ENCODE measurements at regions not wholly inside any gene's neighbourhood (a gene's known extent, or its start where the extent isn't known, plus 50 kb on each side); places are given as distances from the start of the nearest gene placed in this dataset.
A peak's percentile ranks its signal among the peaks of the same experiment; 100 is the strongest.
"Not testable (repeated sequence)": the region's sequence is repeated elsewhere in the genome, so short reads cannot be mapped to it uniquely, and the experiment has no call there.

GRCh38 chr17:45619984-45620405 is 129.5 kb upstream of the PLEKHM1 start:
- not testable (repeated sequence) for H3K4me1 ChIP-seq (ENCODE audit: control insufficient read depth, insufficient read depth, low read length); H3K9ac ChIP-seq (ENCODE audit: extremely low read depth, low read length, poor library complexity, severe bottlenecking); H3K36me3 Mint-ChIP-seq (ENCODE audit: low read depth); H3K27me3 ChIP-seq (ENCODE audit: control insufficient read depth, insufficient read depth, low read length, poor library complexity, severe bottlenecking); H3K36me3 ChIP-seq (ENCODE audit: control insufficient read depth, insufficient read depth, low read length); H3K27me3 Mint-ChIP-seq (ENCODE audit: insufficient read depth); H3K27ac ChIP-seq (ENCODE audit: low read depth, low read length); H3K9me3 ChIP-seq (ENCODE audit: control insufficient read depth, low read length); H3K4me1 Mint-ChIP-seq; H3K9me3 Mint-ChIP-seq; H3K27ac Mint-ChIP-seq
- peak overlapping the region; percentile 58 for H3K4me3 ChIP-seq (ENCODE audit: low read length)
- H3K4me3 Mint-ChIP-seq = peak overlapping the region; percentile 49
- DNase-seq = peak; percentile 76
- WGBS, 2 experiments (ENCODE audit: insufficient coverage in 1 of 2, insufficient read length in 1 of 2) = 0% methylated on average over 7 of the region's 16 CpGs; no CpG with 5 or more reads in 1 of the 2 experiments

GRCh38 chr17:45620468-45620867 is 129.9 kb upstream of the PLEKHM1 start:
- not testable (repeated sequence) for H3K27me3 Mint-ChIP-seq (ENCODE audit: insufficient read depth); H3K36me3 ChIP-seq (ENCODE audit: control insufficient read depth, insufficient read depth, low read length); H3K36me3 Mint-ChIP-seq (ENCODE audit: low read depth); H3K27ac ChIP-seq (ENCODE audit: low read depth, low read length); H3K4me1 ChIP-seq (ENCODE audit: control insufficient read depth, insufficient read depth, low read length); H3K27ac Mint-ChIP-seq; H3K27me3 ChIP-seq (ENCODE audit: control insufficient read depth, insufficient read depth, low read length, poor library complexity, severe bottlenecking); H3K9me3 ChIP-seq (ENCODE audit: control insufficient read depth, low read length); H3K4me1 Mint-ChIP-seq; H3K9ac ChIP-seq (ENCODE audit: extremely low read depth, low read length, poor library complexity, severe bottlenecking); H3K9me3 Mint-ChIP-seq; H3K4me3 ChIP-seq (ENCODE audit: low read length)
- peak overlapping the region; percentile 49 for H3K4me3 Mint-ChIP-seq
- peak; percentile 72 for DNase-seq
- 0% methylated on average over 28 of the region's 54 CpGs; no CpG with 5 or more reads in 1 of the 2 experiments for WGBS, 2 experiments (ENCODE audit: insufficient coverage in 1 of 2, insufficient read length in 1 of 2)

- WGBS, 2 experiments (ENCODE audit: insufficient coverage in 1 of 2, insufficient read length in 1 of 2) = 0% methylated on average over 1 of the region's 9 CpGs; no CpG with 5 or more reads in 1 of the 2 experiments
- not testable (repeated sequence) for H3K9ac ChIP-seq (ENCODE audit: extremely low read depth, low read length, poor library complexity, severe bottlenecking); H3K9me3 ChIP-seq (ENCODE audit: control insufficient read depth, low read length); H3K27ac Mint-ChIP-seq; H3K9me3 Mint-ChIP-seq; H3K27ac ChIP-seq (ENCODE audit: low read depth, low read length); H3K36me3 Mint-ChIP-seq (ENCODE audit: low read depth); H3K4me1 Mint-ChIP-seq; H3K36me3 ChIP-seq (ENCODE audit: control insufficient read depth, insufficient read depth, low read length); H3K4me3 ChIP-seq (ENCODE audit: low read length); H3K27me3 Mint-ChIP-seq (ENCODE audit: insufficient read depth); H3K4me3 Mint-ChIP-seq; H3K27me3 ChIP-seq (ENCODE audit: control insufficient read depth, insufficient read depth, low read length, poor library complexity, severe bottlenecking); DNase-seq; H3K4me1 ChIP-seq (ENCODE audit: control insufficient read depth, insufficient read depth, low read length)
These were observed 130.6 kb upstream of the PLEKHM1 start for GRCh38 chr17:45621087-45621486.

GRCh38 chr17:45622295-45622694 is 131.8 kb upstream of the PLEKHM1 start:
- H3K9me3 Mint-ChIP-seq; H3K27ac ChIP-seq (ENCODE audit: low read depth, low read length); H3K4me1 ChIP-seq (ENCODE audit: control insufficient read depth, insufficient read depth, low read length); H3K27ac Mint-ChIP-seq; H3K4me3 Mint-ChIP-seq; H3K4me1 Mint-ChIP-seq; H3K27me3 Mint-ChIP-seq (ENCODE audit: insufficient read depth); H3K9me3 ChIP-seq (ENCODE audit: control insufficient read depth, low read length); H3K4me3 ChIP-seq (ENCODE audit: low read length); H3K9ac ChIP-seq (ENCODE audit: extremely low read depth, low read length, poor library complexity, severe bottlenecking); H3K27me3 ChIP-seq (ENCODE audit: control insufficient read depth, insufficient read depth, low read length, poor library complexity, severe bottlenecking); DNase-seq; H3K36me3 ChIP-seq (ENCODE audit: control insufficient read depth, insufficient read depth, low read length): not testable (repeated sequence)
- H3K36me3 Mint-ChIP-seq (ENCODE audit: low read depth) = peaks cover 13% of the 10 kb centered on the region
- WGBS, 2 experiments (ENCODE audit: insufficient coverage in 1 of 2, insufficient read length in 1 of 2) = no CpG with 5 or more reads among the region's 3 CpGs

GRCh38 chr17:45628019-45628418 is 137.5 kb upstream of the PLEKHM1 start:
- no peak overlapping the region for H3K4me3 Mint-ChIP-seq
- peaks cover 9% of the 10 kb centered on the region for H3K9me3 Mint-ChIP-seq
- Histone ChIP-seq H3K9me3 (ENCODE audit: control insufficient read depth, low read length) (peaks cover 10% of the 10 kb centered on the region), H3K9ac (ENCODE audit: extremely low read depth, low read length, poor library complexity, severe bottlenecking) (no peak overlapping the region), H3K27me3 (ENCODE audit: control insufficient read depth, insufficient read depth, low read length, poor library complexity, severe bottlenecking) (no peaks in the 10 kb centered on the region), H3K4me3 (ENCODE audit: low read length) (no peak overlapping the region), H3K4me1 (ENCODE audit: control insufficient read depth, insufficient read depth, low read length) (no peaks in the 10 kb centered on the region), H3K27ac (ENCODE audit: low read depth, low read length) (no peak overlapping the region), H3K36me3 (ENCODE audit: control insufficient read depth, insufficient read depth, low read length) (peaks cover 38% of the 10 kb centered on the region)
- peaks cover 56% of the 10 kb centered on the region for H3K36me3 Mint-ChIP-seq (ENCODE audit: low read depth)
- DNase-seq = peak; percentile 72
- no peaks in the 10 kb centered on the region for H3K27me3 Mint-ChIP-seq (ENCODE audit: insufficient read depth)
- no peaks in the 10 kb centered on the region for H3K4me1 Mint-ChIP-seq
- 77 to 80% methylated on average over 2 to 5 of the region's 5 CpGs for WGBS, 2 experiments (ENCODE audit: insufficient coverage in 1 of 2, insufficient read length in 1 of 2)
- no peak for TF ChIP-seq CTCF (conservative IDR thresholded peaks at IDR 0.05)
- no peak overlapping the region for H3K27ac Mint-ChIP-seq
